ENCODE measurements at regions not wholly inside any gene's neighbourhood (a gene's known extent, or its start where the extent isn't known, plus 50 kb on each side); places are given as distances from the start of the nearest gene placed in this dataset.

- Mint-ChIP-seq H3K27ac (ENCODE audit: low read depth) (no peak overlapping the region), H3K4me3 (no peak overlapping the region), H3K27me3 (no peaks in the 10 kb centered on the region), H3K36me3 (ENCODE audit: insufficient read depth) (no peaks in the 10 kb centered on the region), H3K9me3 (no peaks in the 10 kb centered on the region), H3K4me1 (no peaks in the 10 kb centered on the region)
- DNase-seq (ENCODE audit: low spot score in 2 of 2) (no peak), ATAC-seq (replicated peaks; ENCODE audit: extremely low read depth, poor library complexity, severe bottlenecking) (no peak)
Observed at GRCh38 chr14:65351493-65352194, 60.9 kb upstream of the FUT8 start.

- H3K27ac Mint-ChIP-seq (ENCODE audit: low read depth): no peak overlapping the region
- H3K4me1 Mint-ChIP-seq: no peaks in the 10 kb centered on the region
- no peaks in the 10 kb centered on the region for H3K9me3 Mint-ChIP-seq
- no peaks in the 10 kb centered on the region for H3K27me3 Mint-ChIP-seq
- no peaks in the 10 kb centered on the region for H3K36me3 Mint-ChIP-seq (ENCODE audit: insufficient read depth)
- H3K4me3 Mint-ChIP-seq: no peak overlapping the region
- ATAC-seq (replicated peaks; ENCODE audit: extremely low read depth, poor library complexity, severe bottlenecking) (no peak), DNase-seq (ENCODE audit: low spot score in 2 of 2) (no peak)
Observed at GRCh38 chr14:65352964-65353530, 59.5 kb upstream of the FUT8 start.

DNA sequence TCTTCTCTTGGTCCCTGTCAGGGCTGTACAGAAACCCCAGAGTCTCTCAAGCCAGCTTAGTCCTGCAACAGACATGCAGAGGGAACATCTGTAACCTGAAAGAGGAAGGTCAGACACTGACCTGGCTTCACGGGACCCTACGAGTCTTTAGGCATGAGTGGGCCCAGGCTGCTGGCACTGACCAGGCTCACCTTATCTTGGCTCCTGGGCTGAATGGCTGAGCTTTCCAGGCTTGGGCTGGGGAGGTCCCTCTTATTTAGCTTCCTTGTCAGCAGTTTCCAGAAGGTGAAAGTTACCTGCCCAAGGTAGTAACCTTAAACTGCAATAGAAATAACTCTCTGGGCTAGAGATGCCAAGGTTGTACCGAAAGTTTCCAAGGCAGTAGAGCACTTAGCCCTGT is 58.4 kb upstream of the FUT8 start:
- Mint-ChIP-seq H3K4me1 (no peaks in the 10 kb centered on the region), H3K4me3 (no peak overlapping the region), H3K36me3 (ENCODE audit: insufficient read depth) (no peaks in the 10 kb centered on the region), H3K27ac (ENCODE audit: low read depth) (no peak overlapping the region), H3K27me3 (no peaks in the 10 kb centered on the region), H3K9me3 (no peaks in the 10 kb centered on the region)
- ATAC-seq (replicated peaks; ENCODE audit: extremely low read depth, poor library complexity, severe bottlenecking) (no peak), DNase-seq (ENCODE audit: low spot score in 2 of 2) (no peak)

DNA sequence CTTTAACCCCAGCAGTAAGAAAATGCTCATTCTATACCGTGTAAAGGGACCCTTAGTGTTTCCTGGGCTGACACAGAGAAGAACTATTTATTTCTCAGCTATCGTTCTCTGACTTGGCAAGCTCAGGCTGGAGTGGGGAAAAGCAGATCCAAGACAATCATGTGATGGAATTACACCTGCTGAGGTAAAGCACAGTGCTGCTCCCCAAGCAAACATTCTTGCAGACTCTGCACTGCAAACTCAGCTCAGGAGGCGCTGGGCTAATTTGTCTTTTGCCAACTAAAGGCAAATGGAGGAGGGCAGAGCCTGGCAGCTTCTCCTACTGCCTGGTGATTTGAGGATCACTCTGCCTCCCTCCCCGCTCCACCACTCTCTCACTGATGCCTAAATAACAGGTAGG is 57.8 kb upstream of the FUT8 start:
- DNase-seq (ENCODE audit: low spot score in 2 of 2) (no peak), ATAC-seq (replicated peaks; ENCODE audit: extremely low read depth, poor library complexity, severe bottlenecking) (no peak)
- Mint-ChIP-seq H3K27ac (ENCODE audit: low read depth) (no peak overlapping the region), H3K4me1 (no peaks in the 10 kb centered on the region), H3K9me3 (no peaks in the 10 kb centered on the region), H3K4me3 (no peak overlapping the region), H3K36me3 (ENCODE audit: insufficient read depth) (no peaks in the 10 kb centered on the region), H3K27me3 (no peaks in the 10 kb centered on the region)

DNA sequence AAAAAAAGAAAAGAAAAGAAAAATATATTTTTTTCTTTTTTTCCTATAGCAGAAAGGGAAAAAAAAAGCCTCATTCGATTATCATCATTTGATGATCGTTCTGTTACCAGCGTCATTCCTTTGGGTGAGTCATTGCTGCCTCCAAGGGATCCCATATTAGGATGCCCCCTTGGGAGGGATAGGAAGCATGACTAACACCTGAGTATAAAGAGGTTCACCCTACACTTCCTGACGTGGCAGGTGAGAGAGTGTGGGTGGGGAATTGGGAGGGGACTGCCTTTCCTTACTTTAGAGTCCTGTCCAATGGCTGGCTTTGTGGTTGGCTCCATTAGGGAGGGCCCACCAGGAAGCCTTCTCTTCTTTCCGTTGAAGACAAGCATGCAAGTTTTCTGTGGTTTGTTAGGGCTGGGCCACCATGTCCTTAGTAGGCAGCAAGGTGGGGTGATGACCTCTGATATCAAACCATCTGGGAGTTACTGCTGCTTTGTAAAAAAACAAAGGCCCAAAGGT is 56.1 kb upstream of the FUT8 start:
- Mint-ChIP-seq H3K36me3 (ENCODE audit: insufficient read depth) (peaks cover 2% of the 10 kb centered on the region), H3K9me3 (no peaks in the 10 kb centered on the region), H3K27ac (ENCODE audit: low read depth) (no peak overlapping the region), H3K4me1 (no peaks in the 10 kb centered on the region), H3K27me3 (no peaks in the 10 kb centered on the region), H3K4me3 (no peak overlapping the region)
- no peak for DNase-seq (ENCODE audit: low spot score in 2 of 2)
- no peak for ATAC-seq (replicated peaks; ENCODE audit: extremely low read depth, poor library complexity, severe bottlenecking)

DNA sequence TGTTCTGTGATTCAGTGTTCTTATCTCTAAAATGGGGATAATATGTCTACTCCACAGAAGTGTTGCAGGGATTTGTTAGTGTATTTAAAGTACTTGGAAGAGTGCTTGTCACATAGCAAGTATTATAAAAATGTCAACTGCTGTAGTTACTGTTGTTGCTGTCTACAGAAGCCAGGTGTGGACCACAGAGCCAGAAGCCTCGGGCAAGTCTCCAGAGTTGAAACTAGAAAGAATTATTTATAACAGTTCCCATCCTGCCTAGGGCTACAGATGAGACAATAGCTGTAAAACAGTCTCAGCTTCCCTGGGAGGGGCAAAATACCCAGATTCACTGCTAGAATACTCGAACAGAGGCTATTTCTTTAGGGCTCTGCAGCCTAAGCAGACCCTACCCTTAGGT is 55.4 kb upstream of the FUT8 start:
- peaks cover 2% of the 10 kb centered on the region for H3K36me3 Mint-ChIP-seq (ENCODE audit: insufficient read depth)
- ATAC-seq (replicated peaks; ENCODE audit: extremely low read depth, poor library complexity, severe bottlenecking) (no peak), DNase-seq (ENCODE audit: low spot score in 2 of 2) (no peak)
- H3K27me3 Mint-ChIP-seq: no peaks in the 10 kb centered on the region
- H3K9me3 Mint-ChIP-seq: no peaks in the 10 kb centered on the region
- no peak overlapping the region for H3K27ac Mint-ChIP-seq (ENCODE audit: low read depth)
- H3K4me3 Mint-ChIP-seq: no peak overlapping the region
- H3K4me1 Mint-ChIP-seq: no peaks in the 10 kb centered on the region

- H3K4me3 Mint-ChIP-seq: no peak overlapping the region
- H3K4me1 Mint-ChIP-seq: no peaks in the 10 kb centered on the region
- no peak for ATAC-seq (replicated peaks; ENCODE audit: extremely low read depth, poor library complexity, severe bottlenecking)
- no peaks in the 10 kb centered on the region for H3K27me3 Mint-ChIP-seq
- DNase-seq (ENCODE audit: low spot score in 2 of 2): no peak
- peaks cover 2% of the 10 kb centered on the region for H3K36me3 Mint-ChIP-seq (ENCODE audit: insufficient read depth)
- no peaks in the 10 kb centered on the region for H3K9me3 Mint-ChIP-seq
- no peak overlapping the region for H3K27ac Mint-ChIP-seq (ENCODE audit: low read depth)
Observed at GRCh38 chr14:65357689-65358088, 54.8 kb upstream of the FUT8 start.

- Mint-ChIP-seq H3K9me3 (no peaks in the 10 kb centered on the region), H3K4me1 (no peaks in the 10 kb centered on the region), H3K36me3 (ENCODE audit: insufficient read depth) (peaks cover 2% of the 10 kb centered on the region), H3K4me3 (no peak overlapping the region), H3K27ac (ENCODE audit: low read depth) (no peak overlapping the region), H3K27me3 (no peaks in the 10 kb centered on the region)
- DNase-seq (ENCODE audit: low spot score in 2 of 2) (no peak), ATAC-seq (replicated peaks; ENCODE audit: extremely low read depth, poor library complexity, severe bottlenecking) (no peak)
Observed at GRCh38 chr14:65359503-65359902, 53.0 kb upstream of the FUT8 start.

GRCh38 chr14:65360144-65360784 is 52.3 kb upstream of the FUT8 start:
- H3K4me1 Mint-ChIP-seq: no peaks in the 10 kb centered on the region
- H3K27me3 Mint-ChIP-seq: no peaks in the 10 kb centered on the region
- H3K27ac Mint-ChIP-seq (ENCODE audit: low read depth): no peak overlapping the region
- no peak overlapping the region for H3K4me3 Mint-ChIP-seq
- no peaks in the 10 kb centered on the region for H3K9me3 Mint-ChIP-seq
- no peak for DNase-seq (ENCODE audit: low spot score in 2 of 2)
- ATAC-seq (replicated peaks; ENCODE audit: extremely low read depth, poor library complexity, severe bottlenecking): no peak
- H3K36me3 Mint-ChIP-seq (ENCODE audit: insufficient read depth): peaks cover 2% of the 10 kb centered on the region

DNA sequence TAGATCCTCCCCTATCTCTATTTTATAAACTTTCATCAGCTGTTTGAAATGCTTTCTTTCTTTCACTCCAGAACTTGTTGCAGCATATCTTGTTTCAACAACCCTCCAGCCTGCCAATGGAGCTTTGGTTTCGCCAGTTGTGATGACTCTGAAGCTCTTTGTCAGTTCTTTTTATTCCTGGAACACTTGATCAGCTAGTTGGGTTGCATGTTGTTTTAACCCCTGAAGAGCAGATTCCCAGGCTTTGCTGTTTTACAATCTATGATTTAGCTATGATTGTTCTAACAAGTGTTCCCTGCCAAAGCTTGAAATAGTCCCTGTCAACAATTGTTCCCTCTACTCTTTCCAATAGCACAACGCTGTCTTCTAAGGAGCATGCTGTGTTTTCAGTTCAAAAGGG is 50.6 kb upstream of the FUT8 start:
- H3K9me3 Mint-ChIP-seq: no peaks in the 10 kb centered on the region
- no peaks in the 10 kb centered on the region for H3K27me3 Mint-ChIP-seq
- ATAC-seq (replicated peaks; ENCODE audit: extremely low read depth, poor library complexity, severe bottlenecking) (no peak), DNase-seq (ENCODE audit: low spot score in 2 of 2) (no peak)
- no peak overlapping the region for H3K4me3 Mint-ChIP-seq
- no peak overlapping the region for H3K27ac Mint-ChIP-seq (ENCODE audit: low read depth)
- H3K36me3 Mint-ChIP-seq (ENCODE audit: insufficient read depth): peaks cover 2% of the 10 kb centered on the region
- H3K4me1 Mint-ChIP-seq: no peaks in the 10 kb centered on the region
